ENCODE measurements at regions not wholly inside any gene's neighbourhood (a gene's known extent, or its start where the extent isn't known, plus 50 kb on each side); places are given as distances from the start of the nearest gene placed in this dataset.
"Not testable (repeated sequence)": the region's sequence is repeated elsewhere in the genome, so short reads cannot be mapped to it uniquely, and the experiment has no call there.

DNA sequence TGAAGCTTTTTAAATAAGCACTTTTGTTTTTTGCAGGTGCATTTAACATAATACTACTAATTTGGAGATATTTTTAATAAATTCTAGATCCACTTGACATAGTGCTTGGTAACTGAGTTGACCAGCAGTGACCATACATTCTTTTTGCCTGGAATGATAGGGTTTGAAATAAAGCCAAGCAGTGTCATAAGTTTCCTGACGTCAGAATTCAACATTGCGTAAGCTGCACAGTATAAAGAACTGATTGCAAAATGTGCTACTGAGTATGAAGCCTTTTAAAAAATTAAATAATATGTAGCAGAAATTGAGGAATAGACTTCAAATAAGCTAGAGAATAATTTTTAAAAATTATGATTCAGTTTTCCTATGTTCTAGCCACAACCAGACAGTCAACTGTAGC lies 454.6 kb upstream of the ARPP21 start:
- no peak for DNase-seq
- intact Hi-C loops (cut with DNase I): no loop called here

GRCh38 chr3:35187908-35188307 lies 451.4 kb upstream of the ARPP21 start:
- no peak for DNase-seq
- intact Hi-C loops (cut with DNase I): no loop called here

GRCh38 chr3:35194666-35195065 lies 444.7 kb upstream of the ARPP21 start:
- DNase-seq: no peak
- intact Hi-C loops (cut with DNase I): no loop called here

GRCh38 chr3:35198857-35199256 lies 440.5 kb upstream of the ARPP21 start:
- DNase-seq: no peak
- intact Hi-C loops (cut with DNase I): no loop called here

- intact Hi-C loops (cut with DNase I): no loop called here
- DNase-seq: no peak
These were observed 439.3 kb upstream of the ARPP21 start for GRCh38 chr3:35200056-35200455.

DNA sequence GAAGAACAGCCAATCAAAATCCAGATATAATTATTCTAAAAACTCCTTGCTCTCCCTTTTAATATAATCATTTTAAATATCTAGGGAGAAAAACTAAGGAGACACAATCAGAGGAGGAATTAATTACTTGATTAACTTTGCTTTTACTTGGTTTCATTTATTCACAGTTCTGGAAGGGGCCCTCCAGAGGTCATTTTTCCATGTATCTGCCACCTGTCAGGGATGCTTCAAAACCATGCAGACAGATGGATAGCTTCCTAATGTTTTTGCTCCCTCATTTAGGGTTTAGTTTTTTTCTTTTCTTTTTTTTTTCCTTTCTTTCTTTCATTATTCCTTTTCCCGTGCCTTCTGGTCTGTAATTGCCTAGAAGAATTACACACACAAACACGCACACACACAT lies 438.1 kb upstream of the ARPP21 start:
- no peak for DNase-seq
- intact Hi-C loops (cut with DNase I): no loop called here

DNA sequence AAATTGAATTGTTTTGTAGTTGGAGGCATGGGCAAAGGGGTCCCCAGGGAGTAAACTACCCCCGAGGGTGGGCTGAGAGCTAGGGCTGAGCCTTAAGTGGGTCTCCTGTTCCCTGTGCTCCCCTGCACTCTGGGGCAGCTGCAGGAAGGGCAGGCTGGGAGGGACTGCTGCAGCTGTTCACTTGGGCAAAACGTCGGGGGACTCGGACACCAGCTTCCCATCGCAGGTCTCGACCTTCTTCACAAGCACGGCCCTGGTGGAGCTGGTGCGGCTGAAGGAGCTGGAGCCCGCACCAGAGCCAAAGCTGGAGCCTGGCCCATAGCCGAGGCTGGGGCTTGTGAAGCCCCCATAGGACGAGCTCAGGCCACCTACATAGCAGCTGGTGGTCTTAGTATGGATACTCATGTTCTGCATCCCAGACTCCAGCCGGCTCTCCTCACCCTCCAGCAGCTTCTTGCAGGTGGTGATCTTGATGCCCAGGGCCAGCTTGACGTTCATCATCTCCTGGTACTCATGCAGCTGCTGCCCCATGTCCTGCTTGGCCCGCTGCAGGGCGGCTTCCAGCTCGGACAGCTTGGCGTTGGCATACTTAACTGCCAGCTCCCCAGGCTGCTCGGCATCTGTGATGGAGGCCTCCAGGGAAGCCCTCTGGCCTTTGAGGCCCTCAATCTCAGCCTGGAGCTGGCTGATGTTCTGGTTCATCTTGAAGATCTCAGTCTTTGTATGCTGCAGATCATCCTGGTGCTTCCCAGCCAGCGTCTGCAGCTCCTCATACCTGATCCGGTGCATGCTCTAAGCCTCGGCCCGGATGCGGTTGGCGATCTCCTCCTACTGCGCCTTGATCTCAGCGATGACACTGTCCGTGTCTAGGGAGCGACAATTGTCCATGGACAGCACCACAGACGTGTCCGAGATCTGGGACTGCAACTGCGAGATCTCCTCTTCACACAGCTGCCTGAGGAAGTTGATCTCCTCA lies 423.5 kb upstream of the ARPP21 start:
- no peak for DNase-seq
- intact Hi-C loops (cut with DNase I): no loop called here

DNA sequence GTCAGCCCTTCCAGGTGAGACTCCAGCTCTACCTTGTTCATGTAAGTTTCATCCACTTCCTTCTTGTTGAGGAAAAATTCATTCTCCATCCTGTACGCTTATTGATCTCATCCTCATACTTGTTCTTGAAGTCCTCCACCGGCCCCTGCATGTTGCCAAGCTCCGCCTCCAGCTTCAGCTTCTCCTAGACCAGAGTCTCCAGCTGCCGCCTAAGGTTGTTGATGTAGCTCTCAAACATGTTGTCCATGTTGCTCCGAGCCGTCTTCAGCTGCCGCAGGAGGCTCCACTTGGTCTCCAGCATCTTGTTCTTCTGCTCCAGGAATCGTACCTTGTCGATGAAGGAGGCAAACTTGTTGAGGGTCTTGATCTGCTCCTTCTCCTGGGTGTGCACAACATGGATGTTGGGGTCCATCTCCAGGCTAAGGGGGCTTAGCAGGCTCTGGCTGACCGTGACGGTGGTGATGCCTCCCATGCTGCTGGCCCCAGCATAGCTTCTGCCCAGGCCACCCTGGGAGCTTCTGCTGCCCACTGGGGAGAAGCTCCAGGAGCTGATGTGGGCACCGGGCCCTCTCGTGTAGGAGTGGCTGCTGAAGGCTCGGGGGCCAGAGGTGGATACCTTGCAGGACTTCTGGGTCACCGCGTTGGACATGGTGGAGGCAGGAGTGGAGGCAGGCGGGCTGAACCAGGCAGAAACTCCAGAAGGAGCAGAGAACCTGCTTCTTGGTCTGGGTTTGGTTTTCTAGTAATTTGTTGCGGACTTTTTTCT lies 422.6 kb upstream of the ARPP21 start:
- intact Hi-C loops (cut with DNase I): no loop called here

GRCh38 chr3:35223632-35224394 lies 415.5 kb upstream of the ARPP21 start:
- intact Hi-C loops (cut with DNase I): no loop called here

More for the DNA sequence above, 422.6 kb upstream of the ARPP21 start:
- no peak for DNase-seq

GRCh38 chr3:35224565-35225295 lies 414.6 kb upstream of the ARPP21 start:
- intact Hi-C loops (cut with DNase I): no loop called here
- DNase-seq: no peak

More at GRCh38 chr3:35223632-35224394, 415.5 kb upstream of the ARPP21 start:
- DNase-seq: no peak

DNA sequence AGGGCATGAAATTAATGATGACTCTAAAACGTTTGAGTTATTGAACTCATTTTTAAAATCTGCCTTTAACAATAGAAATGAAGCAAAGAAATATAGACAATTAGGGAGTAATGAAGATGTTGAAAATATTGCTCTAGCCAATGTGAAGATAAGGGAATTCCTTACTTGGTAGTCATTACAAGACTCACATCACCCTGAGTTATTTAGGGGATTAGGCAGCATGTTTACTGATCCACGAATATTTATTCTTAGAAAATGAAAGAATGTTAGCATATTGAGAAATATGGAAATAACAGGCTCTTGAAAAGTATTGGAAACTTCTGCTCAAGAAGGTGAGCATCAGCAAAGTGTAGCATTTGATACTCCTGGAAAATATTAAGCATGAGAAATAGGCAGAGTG lies 398.1 kb upstream of the ARPP21 start:
- intact Hi-C loops (cut with DNase I): no loop called here
- no peak for DNase-seq

DNA sequence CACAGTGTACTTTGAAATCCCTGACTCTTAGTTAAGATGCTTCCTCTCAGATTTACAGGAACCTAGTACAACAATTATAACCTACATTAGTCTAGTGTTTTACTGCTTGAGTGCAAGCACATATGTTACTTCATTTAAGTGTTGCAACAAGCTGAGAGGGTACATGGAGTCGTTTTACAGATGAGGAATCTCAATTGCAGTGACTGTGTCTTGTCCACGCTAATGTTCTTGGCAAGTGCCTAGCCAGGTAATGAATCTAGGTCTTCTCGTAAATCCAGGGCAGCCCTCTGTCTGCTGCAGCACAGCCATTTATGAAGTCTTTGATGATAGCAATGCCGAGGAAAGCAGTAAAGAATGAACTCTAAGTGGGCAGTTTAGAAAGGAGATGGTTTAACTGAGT lies 384.4 kb upstream of the ARPP21 start:
- intact Hi-C loops (cut with DNase I): no loop called here
- no peak for DNase-seq

GRCh38 chr3:35257641-35258040 lies 381.7 kb upstream of the ARPP21 start:
- no peak for DNase-seq
- intact Hi-C loops (cut with DNase I): no loop called here

DNA sequence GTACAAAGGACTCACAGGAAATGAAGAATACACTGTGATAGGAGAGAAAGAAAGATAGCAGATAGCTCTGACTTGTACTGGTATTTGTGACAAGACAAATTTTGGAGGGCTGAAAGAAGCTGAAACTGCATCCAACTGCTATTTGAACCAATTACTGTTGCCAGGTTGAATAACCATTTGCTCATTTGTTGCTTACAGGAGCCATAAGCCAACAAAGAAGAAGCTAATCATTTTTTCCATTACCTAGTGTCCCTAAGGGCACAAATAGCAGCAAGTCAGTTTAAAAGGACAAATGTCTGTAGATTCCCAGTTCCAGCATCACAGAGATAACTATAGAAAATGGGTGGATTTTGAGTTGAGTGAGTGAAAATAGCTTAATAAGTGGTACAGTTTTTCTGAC lies 376.9 kb upstream of the ARPP21 start:
- intact Hi-C loops (cut with DNase I): no loop called here

GRCh38 chr3:35263477-35263876 lies 375.8 kb upstream of the ARPP21 start:
- intact Hi-C loops (cut with DNase I): no loop called here
- DNase-seq: no peak

More for the DNA sequence above, 376.9 kb upstream of the ARPP21 start:
- no peak for DNase-seq

DNA sequence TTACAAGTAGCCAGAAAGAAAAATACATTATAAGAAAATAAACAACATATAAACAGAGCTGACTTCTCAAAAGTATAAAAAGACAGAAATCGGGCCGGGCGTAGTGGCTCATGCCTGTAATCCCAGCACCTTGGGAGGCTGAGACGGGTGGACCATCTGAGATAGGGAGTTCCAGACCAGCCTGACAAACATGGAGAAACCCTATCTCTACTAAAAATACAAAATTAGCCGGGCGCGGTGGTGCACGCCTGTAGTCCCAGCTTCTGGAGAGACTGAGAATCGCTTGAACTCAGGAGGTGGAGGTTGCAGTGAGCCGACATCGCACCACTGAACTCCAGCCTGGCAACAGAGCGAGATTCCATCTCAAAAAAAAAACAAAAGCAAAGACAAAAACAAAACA lies 373.3 kb upstream of the ARPP21 start:
- DNase-seq; intact Hi-C loops (cut with DNase I): not testable (repeated sequence)

DNA sequence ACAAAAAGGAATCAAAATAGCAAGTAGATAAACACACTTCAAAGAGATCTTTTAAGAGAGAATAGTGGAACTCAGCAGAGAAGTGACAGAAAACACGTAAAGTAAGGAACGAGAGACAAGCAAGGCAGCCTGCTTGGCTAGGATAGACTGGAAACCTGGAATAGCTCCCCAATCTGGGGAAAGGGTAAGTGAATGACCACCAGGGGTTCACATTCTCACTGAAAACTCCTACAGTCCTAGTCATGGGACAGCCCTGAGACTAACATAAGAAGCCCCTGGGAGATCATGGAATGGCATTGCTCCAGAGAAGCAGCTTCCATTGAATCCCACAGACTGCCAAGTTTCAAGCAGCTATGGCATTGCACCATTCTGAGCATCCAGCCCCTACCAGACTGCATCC lies 363.6 kb upstream of the ARPP21 start:
- DNase-seq: no peak
- intact Hi-C loops (cut with DNase I): no loop called here

GRCh38 chr3:35276568-35276967 lies 362.8 kb upstream of the ARPP21 start:
- no peak for DNase-seq
- intact Hi-C loops (cut with DNase I): no loop called here

All from head of caudate nucleus (tissue), 42 donors.